ENCODE measurements at regions not wholly inside any gene's neighbourhood (a gene's known extent, or its start where the extent isn't known, plus 50 kb on each side); places are given as distances from the start of the nearest gene placed in this dataset.

DNA sequence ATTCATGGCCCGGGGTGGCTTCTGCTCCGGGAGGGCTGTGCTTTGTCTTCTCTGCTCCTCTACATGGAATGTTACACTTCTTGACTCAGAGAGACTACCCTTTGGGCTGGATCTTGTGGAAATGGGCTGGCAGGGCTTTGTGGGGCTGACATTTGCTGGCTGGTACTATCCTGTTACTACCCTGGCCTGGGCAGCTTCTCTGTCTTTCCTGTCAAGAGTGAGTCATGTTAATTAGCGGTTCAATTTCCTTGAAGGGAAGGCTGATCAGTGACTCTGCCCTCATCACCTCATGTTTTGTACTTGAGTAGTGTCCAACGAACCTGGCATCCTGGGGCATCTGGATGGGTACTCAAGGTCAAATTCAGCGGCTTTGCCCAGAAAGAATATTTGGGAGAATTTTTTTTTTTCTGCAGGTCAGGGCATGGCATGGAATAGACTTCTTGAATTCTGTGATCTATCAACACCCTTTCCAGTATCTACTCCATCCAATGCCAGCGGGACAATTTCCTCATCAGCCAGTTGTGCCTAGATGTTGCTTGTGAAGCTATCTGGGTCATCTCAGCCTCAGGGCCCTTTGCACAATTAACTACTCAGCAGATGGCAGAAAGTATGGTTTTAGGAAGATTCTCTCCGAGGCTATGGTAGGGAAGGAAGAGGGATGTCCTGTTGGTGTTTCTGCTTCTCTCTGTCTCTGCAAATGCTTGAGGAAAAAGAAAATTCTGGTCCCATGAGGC lies 140.5 kb upstream of the PLET1 start:
- DNase-seq (ENCODE audit: low spot score), result no peak

DNA sequence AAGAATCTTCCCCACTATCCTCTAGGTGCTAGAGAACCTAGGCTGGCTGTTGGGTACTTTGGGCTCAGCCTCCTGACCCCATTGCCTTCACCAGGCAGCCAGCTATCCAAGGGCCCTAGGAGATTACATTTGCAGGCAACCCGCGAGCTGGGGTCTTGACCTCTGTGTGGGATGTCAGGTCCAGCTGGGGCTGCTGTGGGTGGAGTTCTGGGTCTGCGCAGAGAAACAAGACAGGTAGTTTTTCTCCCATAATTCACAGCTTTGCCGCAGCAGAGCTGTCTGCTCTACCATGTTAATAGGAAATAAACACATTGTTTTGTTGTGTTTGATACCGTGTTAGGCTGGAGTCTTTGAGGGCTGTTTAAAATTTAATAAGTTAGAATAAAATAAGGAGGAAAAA lies 142.8 kb upstream of the PLET1 start:
- no peak for DNase-seq (ENCODE audit: low spot score)

GRCh38 chr11:112404112-112404511 lies 143.5 kb upstream of the PLET1 start:
- DNase-seq (ENCODE audit: low spot score), result no peak

- no peak for DNase-seq (ENCODE audit: low spot score)
These were observed 147.9 kb upstream of the PLET1 start for GRCh38 chr11:112408517-112408916.

DNA sequence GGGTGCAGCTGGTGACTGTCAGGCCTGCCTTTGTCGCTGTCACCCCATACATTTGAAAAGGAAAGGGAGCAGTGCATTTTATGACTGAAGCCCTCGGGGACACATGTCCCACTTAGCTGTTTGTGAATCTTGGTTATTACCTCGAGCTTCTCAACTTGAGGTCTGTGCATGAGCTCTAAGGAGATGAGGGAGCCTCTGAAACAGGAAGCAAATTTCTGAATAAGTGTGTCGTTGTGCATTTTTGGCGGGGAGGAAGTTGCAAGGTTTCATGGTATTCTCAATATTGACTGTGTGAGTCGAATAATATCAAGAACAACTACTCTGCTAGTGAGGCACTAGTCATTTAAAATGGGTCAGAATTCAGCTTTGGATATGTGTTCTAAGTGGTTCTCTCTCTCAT lies 149.7 kb upstream of the PLET1 start:
- DNase-seq (ENCODE audit: low spot score), result no peak

DNA sequence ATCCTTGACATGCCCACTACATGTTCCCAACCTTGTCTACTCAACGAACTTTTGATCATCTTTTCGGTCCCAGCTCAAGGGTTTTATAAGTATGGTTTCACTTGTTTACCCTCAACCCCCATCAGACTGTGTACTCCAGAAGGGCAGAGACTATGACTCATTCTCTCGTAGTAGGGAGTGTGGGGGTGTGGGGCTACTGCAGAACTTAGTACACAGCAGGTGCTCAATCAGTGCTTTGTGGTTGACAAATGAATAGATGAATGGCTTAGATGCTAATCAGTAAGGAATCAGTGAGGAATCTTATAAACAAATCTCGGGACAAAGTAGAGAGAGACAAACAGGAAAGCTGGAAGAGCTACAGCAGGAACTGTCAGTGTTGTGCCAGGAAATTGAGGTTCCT lies 151.7 kb upstream of the PLET1 start:
- DNase-seq (ENCODE audit: low spot score), result no peak

- DNase-seq (ENCODE audit: low spot score), result no peak
These were observed 156.7 kb upstream of the PLET1 start for GRCh38 chr11:112417339-112417738.

- DNase-seq (ENCODE audit: low spot score), result no peak
These were observed 157.8 kb upstream of the PLET1 start for GRCh38 chr11:112418438-112418837.

- no peak for DNase-seq (ENCODE audit: low spot score)
These were observed 161.2 kb upstream of the PLET1 start for GRCh38 chr11:112421879-112422278.

- no peak for DNase-seq (ENCODE audit: low spot score)
These were observed 164.5 kb upstream of the PLET1 start for GRCh38 chr11:112425121-112425520.

GRCh38 chr11:112437096-112437495 lies 176.4 kb upstream of the PLET1 start:
- no peak for DNase-seq (ENCODE audit: low spot score)

DNA sequence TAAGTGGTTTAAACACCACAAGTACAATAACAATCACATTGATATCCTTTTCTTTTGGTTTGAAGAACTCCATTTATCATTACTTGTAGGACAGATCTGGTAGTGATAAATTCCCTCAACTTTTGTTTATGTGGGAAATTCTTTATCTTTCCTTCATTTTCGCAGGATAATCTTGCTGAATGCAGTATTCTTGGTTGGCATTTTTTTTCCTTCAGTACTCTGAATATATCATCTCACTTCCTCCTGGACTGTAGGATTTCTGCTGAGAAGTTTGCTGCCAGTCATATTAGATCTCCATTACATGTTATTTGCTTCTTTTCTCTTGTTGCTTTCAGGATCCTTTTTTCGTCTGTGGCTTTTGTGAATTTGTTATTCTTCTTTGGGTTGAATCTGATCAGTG lies 179.0 kb upstream of the PLET1 start:
- no peak for DNase-seq (ENCODE audit: low spot score)

GRCh38 chr11:112440518-112440917 lies 179.9 kb upstream of the PLET1 start:
- DNase-seq (ENCODE audit: low spot score), result no peak

- no peak for DNase-seq (ENCODE audit: low spot score)
These were observed 187.5 kb upstream of the PLET1 start for GRCh38 chr11:112448168-112448567.

- no peak for DNase-seq (ENCODE audit: low spot score)
These were observed 188.1 kb upstream of the PLET1 start for GRCh38 chr11:112448806-112449205.

DNA sequence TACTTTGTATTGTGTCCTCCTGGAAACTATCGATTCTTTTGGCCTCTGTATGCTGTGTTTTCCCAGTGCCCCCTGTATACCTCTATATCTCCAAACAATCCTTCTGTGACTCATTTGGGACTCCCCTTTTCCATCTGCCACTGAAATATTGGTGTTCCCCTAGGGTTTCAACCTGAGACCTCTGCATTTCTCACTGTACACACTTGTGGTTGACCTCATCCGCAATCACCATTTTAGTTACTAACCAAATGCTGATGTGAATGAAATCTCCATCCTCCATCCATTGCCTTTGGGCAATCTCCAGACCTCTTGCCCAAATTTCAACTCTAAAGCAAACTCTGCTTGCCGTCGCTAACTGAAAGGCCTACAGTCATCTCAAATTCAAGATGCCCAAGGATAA lies 190.6 kb upstream of the PLET1 start:
- DNase-seq (ENCODE audit: low spot score), result no peak

- DNase-seq (ENCODE audit: low spot score), result no peak
These were observed 193.2 kb upstream of the PLET1 start for GRCh38 chr11:112453601-112454577.

GRCh38 chr11:112454841-112455240 lies 194.2 kb upstream of the PLET1 start:
- no peak for DNase-seq (ENCODE audit: low spot score)

DNA sequence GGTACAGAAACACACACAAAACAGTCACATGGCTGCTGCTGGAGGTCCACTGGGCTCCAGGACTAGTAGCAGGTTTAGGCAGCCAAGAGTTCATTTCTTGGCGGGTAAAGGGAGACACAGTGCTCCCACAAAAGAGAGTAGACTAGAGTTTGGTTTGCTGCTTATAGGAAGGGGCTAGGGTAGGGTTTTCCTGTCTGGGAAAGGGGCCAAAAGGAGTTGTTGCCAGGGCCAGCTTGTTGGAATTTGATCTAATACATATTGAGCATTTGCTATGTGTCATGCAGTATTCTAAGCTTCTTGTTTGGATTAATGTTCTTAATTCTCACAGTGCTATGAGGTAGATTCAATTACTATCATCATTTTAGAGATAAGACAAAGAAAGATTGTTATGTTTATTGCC lies 195.1 kb upstream of the PLET1 start:
- no peak for DNase-seq (ENCODE audit: low spot score)

DNA sequence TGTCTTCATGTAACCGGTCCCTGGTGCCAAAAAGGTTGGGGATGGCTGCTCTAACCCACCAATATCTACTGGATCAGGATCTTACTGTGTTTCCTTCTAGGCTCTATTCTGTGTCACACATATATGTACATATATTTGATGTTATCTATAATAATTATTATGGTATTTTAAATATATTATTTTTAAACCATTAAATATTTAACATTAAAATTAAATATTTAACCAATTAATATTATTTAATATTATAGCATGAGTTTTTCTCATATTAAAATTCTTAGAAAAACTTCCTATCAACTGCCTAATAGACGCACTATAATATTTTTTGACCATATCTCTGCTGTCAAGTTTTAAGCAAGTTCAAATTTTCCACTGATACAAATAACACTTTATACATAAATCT lies 196.9 kb upstream of the PLET1 start:
- DNase-seq (ENCODE audit: low spot score), result no peak

- DNase-seq (ENCODE audit: low spot score), result no peak
These were observed 198.3 kb upstream of the PLET1 start for GRCh38 chr11:112459001-112459400.

GRCh38 chr11:112460141-112460540 lies 199.5 kb upstream of the PLET1 start:
- DNase-seq (ENCODE audit: low spot score), result no peak

- no peak for DNase-seq (ENCODE audit: low spot score)
These were observed 204.3 kb upstream of the PLET1 start for GRCh38 chr11:112464949-112465348.

Measured in left forelimb (tissue), 1 donor.